NCI-H2081 treated with DMSO at 0.1 percent for 48 hours (cell line): ENCODE measurements at regions not wholly inside any gene's neighbourhood (a gene's known extent, or its start where the extent isn't known, plus 50 kb on each side); places are given as distances from the start of the nearest gene placed in this dataset.
"Not testable (repeated sequence)": the region's sequence is repeated elsewhere in the genome, so short reads cannot be mapped to it uniquely, and the experiment has no call there.

Experiments used
- DNase-seq: peaks from one replicate; lab custom pipeline; 2025; lab: John Stamatoyannopoulos, UW

GRCh38 chr5:120088412-120088811 lies 375.7 kb upstream of the PRR16 start:
- DNase-seq: no peak

- no peak for DNase-seq
These were observed 375.3 kb upstream of the PRR16 start for GRCh38 chr5:120088836-120089235.

GRCh38 chr5:120091376-120091948 lies 372.6 kb upstream of the PRR16 start:
- no peak for DNase-seq

GRCh38 chr5:120092649-120093048 lies 371.5 kb upstream of the PRR16 start:
- DNase-seq: no peak

GRCh38 chr5:120093178-120093577 lies 370.9 kb upstream of the PRR16 start:
- DNase-seq: no peak

- DNase-seq: no peak
These were observed 367.7 kb upstream of the PRR16 start for GRCh38 chr5:120096413-120096812.

- DNase-seq: no peak
These were observed 365.7 kb upstream of the PRR16 start for GRCh38 chr5:120098426-120098825.

- no peak for DNase-seq
These were observed 365.1 kb upstream of the PRR16 start for GRCh38 chr5:120098902-120099535.

- DNase-seq: no peak
These were observed 362.3 kb upstream of the PRR16 start for GRCh38 chr5:120101771-120102170.

- DNase-seq: no peak
These were observed 360.6 kb upstream of the PRR16 start for GRCh38 chr5:120103495-120103894.

- DNase-seq: no peak
These were observed 357.1 kb upstream of the PRR16 start for GRCh38 chr5:120106912-120107525.

GRCh38 chr5:120108586-120109248 lies 355.4 kb upstream of the PRR16 start:
- DNase-seq: no peak

GRCh38 chr5:120122703-120123102 lies 341.4 kb upstream of the PRR16 start:
- DNase-seq: no peak

- no peak for DNase-seq
These were observed 340.1 kb upstream of the PRR16 start for GRCh38 chr5:120124031-120124430.

GRCh38 chr5:120124961-120125360 lies 339.1 kb upstream of the PRR16 start:
- DNase-seq: no peak

GRCh38 chr5:120132347-120132746 lies 331.8 kb upstream of the PRR16 start:
- not testable (repeated sequence) for DNase-seq

- DNase-seq: no peak
These were observed 329.2 kb upstream of the PRR16 start for GRCh38 chr5:120134944-120135343.

- DNase-seq: no peak
These were observed 326.5 kb upstream of the PRR16 start for GRCh38 chr5:120137582-120137981.

- DNase-seq: no peak
These were observed 325.1 kb upstream of the PRR16 start for GRCh38 chr5:120139039-120139438.

GRCh38 chr5:120140501-120140900 lies 323.6 kb upstream of the PRR16 start:
- no peak for DNase-seq

- no peak for DNase-seq
These were observed 323.0 kb upstream of the PRR16 start for GRCh38 chr5:120141076-120141475.

GRCh38 chr5:120146787-120147186 lies 317.3 kb upstream of the PRR16 start:
- no peak for DNase-seq

GRCh38 chr5:120147911-120148310 lies 316.2 kb upstream of the PRR16 start:
- not testable (repeated sequence) for DNase-seq
